BJ (cell line): ENCODE measurements at regions not wholly inside any gene's neighbourhood (a gene's known extent, or its start where the extent isn't known, plus 50 kb on each side); places are given as distances from the start of the nearest gene placed in this dataset.
"Not testable (repeated sequence)": the region's sequence is repeated elsewhere in the genome, so short reads cannot be mapped to it uniquely, and the experiment has no call there.

ENCODE experiments used
- CTCF ChIA-PET: fragments of 350-600 bp; formaldehyde crosslinking; extraction: SDS; loops from one replicate; lab custom pipeline; 2021; ENCODE audit warnings: antibody characterized with exemption, inconsistent platforms; lab: Yijun Ruan, JAX
- POLR2A ChIA-PET: fragments of 300-600 bp; sonication (Branson Sonifier 250); formaldehyde crosslinking; extraction: SDS; loops from one replicate; lab custom pipeline; 2021; ENCODE audit warnings: antibody characterized with exemption; lab: Charles Lee
- DNase-seq: peaks from one replicate; pipeline ENCODE4 v3.0.0-alpha.2; 2011; ENCODE audit warnings: low read depth
- H3K27me3 ChIP-seq: 2 replicates; pipeline ENCODE4 v1.6.0; 2011; ENCODE audit warnings: low read length; ENCODE audit not compliant: control insufficient read depth, insufficient read depth
- H3K36me3 ChIP-seq: 2 replicates; pipeline ENCODE4 v1.5.1; 2011; ENCODE audit warnings: low read length; ENCODE audit not compliant: control insufficient read depth, insufficient read depth
- H3K4me3 ChIP-seq: 2 replicates; pipeline ENCODE4 v1.5.1; 2011; ENCODE audit warnings: low read depth, mild to moderate bottlenecking, control low read depth, low read length
- TF ChIP-seq, protein P1 (sequence below): IDR thresholded peaks from 2 replicates; pipeline ENCODE4 v1.5.1; 2011; ENCODE audit warnings: low read depth, mild to moderate bottlenecking, control low read depth, inconsistent platforms, low read length, moderate library complexity; ENCODE audit not compliant: insufficient read depth

- DNase-seq, result peak; percentile 39
- Histone ChIP-seq H3K27me3 (no peaks in the 10 kb centered on the region), H3K4me3 (no peak overlapping the region), H3K36me3 (no peaks in the 10 kb centered on the region)
- TF ChIP-seq, protein P1, sequence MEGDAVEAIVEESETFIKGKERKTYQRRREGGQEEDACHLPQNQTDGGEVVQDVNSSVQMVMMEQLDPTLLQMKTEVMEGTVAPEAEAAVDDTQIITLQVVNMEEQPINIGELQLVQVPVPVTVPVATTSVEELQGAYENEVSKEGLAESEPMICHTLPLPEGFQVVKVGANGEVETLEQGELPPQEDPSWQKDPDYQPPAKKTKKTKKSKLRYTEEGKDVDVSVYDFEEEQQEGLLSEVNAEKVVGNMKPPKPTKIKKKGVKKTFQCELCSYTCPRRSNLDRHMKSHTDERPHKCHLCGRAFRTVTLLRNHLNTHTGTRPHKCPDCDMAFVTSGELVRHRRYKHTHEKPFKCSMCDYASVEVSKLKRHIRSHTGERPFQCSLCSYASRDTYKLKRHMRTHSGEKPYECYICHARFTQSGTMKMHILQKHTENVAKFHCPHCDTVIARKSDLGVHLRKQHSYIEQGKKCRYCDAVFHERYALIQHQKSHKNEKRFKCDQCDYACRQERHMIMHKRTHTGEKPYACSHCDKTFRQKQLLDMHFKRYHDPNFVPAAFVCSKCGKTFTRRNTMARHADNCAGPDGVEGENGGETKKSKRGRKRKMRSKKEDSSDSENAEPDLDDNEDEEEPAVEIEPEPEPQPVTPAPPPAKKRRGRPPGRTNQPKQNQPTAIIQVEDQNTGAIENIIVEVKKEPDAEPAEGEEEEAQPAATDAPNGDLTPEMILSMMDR, result no peak
- CTCF ChIA-PET, result no interaction called here
- POLR2A ChIA-PET, result no interaction called here
These were observed 144.5 kb upstream of the NUDT12 start for GRCh38 chr5:103706939-103707682.

GRCh38 chr5:103703617-103704016 lies 141.0 kb upstream of the NUDT12 start:
- no peak for DNase-seq
- ChIA-PET CTCF (no interaction called here), POLR2A (no interaction called here)
- Histone ChIP-seq H3K36me3 (no peaks in the 10 kb centered on the region), H3K4me3 (no peak overlapping the region), H3K27me3 (no peaks in the 10 kb centered on the region)
- TF ChIP-seq, protein P1, result no peak

GRCh38 chr5:103693517-103693916 lies 130.9 kb upstream of the NUDT12 start:
- POLR2A ChIA-PET, result no interaction called here
- TF ChIP-seq, protein P1, result no peak
- DNase-seq, result no peak
- Histone ChIP-seq H3K27me3 (no peaks in the 10 kb centered on the region), H3K4me3 (no peak overlapping the region), H3K36me3 (no peaks in the 10 kb centered on the region)
- CTCF ChIA-PET, result no interaction called here

GRCh38 chr5:103690676-103691075 lies 128.1 kb upstream of the NUDT12 start:
- DNase-seq, result no peak
- POLR2A ChIA-PET, result no interaction called here
- no peaks in the 10 kb centered on the region for H3K36me3 ChIP-seq
- TF ChIP-seq, protein P1, result no peak
- CTCF ChIA-PET, result no interaction called here
- H3K4me3 ChIP-seq, result no peak overlapping the region
- H3K27me3 ChIP-seq, result no peaks in the 10 kb centered on the region

DNA sequence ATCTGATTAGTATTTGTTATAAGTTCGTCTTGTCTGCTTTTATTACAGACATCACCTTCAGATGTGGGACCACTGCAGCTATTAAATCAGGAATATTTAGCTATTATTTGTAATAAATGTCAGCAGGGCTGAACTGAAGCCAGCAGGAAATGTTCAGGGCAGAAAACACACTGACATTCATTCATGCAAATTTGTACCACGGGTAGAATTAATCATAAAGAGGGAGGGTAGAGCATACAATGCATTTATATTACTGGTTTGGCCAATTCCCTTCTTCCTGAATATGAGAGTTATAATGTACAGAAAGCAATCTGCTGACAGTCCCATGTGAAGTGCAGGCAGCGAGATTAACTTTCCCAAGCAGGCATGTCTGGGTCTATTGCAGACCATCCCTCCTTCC lies 117.3 kb upstream of the NUDT12 start:
- POLR2A ChIA-PET, result no interaction called here
- Histone ChIP-seq H3K4me3 (no peak overlapping the region), H3K36me3 (no peaks in the 10 kb centered on the region), H3K27me3 (no peaks in the 10 kb centered on the region)
- CTCF ChIA-PET, result no interaction called here
- DNase-seq, result no peak
- TF ChIP-seq, protein P1, result no peak

DNA sequence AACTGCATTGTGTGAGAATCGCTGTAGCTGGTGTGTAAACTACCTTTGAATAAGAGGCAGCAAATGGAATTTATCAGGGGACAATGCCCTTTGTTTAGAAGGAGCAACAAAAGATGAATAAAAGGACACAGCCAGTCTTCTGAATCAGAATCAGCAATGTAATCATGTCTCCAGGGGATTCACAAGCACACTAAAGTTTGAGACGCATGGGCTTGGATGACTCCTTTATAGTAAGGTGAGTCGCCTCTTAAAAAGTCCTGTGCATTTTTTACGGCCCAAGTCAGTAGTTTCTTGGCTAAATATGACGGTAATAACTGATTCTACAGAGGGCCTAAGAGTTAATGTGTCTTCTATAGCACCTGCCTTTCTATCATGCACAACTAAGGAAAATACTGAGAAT lies 113.6 kb upstream of the NUDT12 start:
- H3K27me3 ChIP-seq, H3K4me3 ChIP-seq, CTCF ChIA-PET, H3K36me3 ChIP-seq, POLR2A ChIA-PET: not testable (repeated sequence)
- peak; percentile 45 for DNase-seq
